Transverse colon (tissue), 4 donors: ENCODE measurements at regions not wholly inside any gene's neighbourhood (a gene's known extent, or its start where the extent isn't known, plus 50 kb on each side); places are given as distances from the start of the nearest gene placed in this dataset.

Experiments
- DNase-seq: peaks from one replicate; pipeline ENCODE4 v3.0.0-alpha.2; 2019
- H3K27ac ChIP-seq, 4 donors: fragments of 200-600 bp; sonication (generic); 2 replicates each; pipeline ENCODE4 v1.5.1; 2016 to 2018; ENCODE audit warnings: inconsistent platforms in 4 of 4
- H3K27me3 ChIP-seq: fragments of 200-600 bp; sonication (generic); 2 replicates; pipeline ENCODE4 v1.5.1; 2017; ENCODE audit warnings: inconsistent platforms
- H3K36me3 ChIP-seq, 4 donors: fragments of 200-600 bp; sonication (generic); 2 replicates each; pipeline ENCODE4 v1.5.1; 2017 to 2019; ENCODE audit warnings: inconsistent platforms in 4 of 4
- H3K4me1 ChIP-seq, 4 donors: fragments of 200-600 bp; sonication (generic); 2 replicates each; pipeline ENCODE4 v1.5.1; 2017 to 2020; ENCODE audit warnings: inconsistent platforms in 4 of 4
- H3K4me3 ChIP-seq, 4 donors: fragments of 200-600 bp; sonication (generic); 1 replicate in 1 of 4; 2 replicates in 3 of 4; pipeline versions ENCODE4 v1.5.1 to v1.6.1; 2017 to 2019; ENCODE audit warnings: inconsistent platforms in 4 of 4
- H3K9me3 ChIP-seq, 2 donors: fragments of 200-600 bp; sonication (generic); 2 replicates each; pipeline ENCODE4 v1.5.1; 2017 to 2019; ENCODE audit warnings: inconsistent platforms in 2 of 2
- CTCF ChIP-seq, 5 experiments: fragments of 200-600 bp in 3 of 5; fragments of 450-650 bp in 2 of 5; sonication (generic) in 3 of 5; IDR thresholded peaks; 1 replicate in 2 of 5; 2 replicates in 3 of 5; pipeline ENCODE4 v1.5.1; 2016 to 2017; ENCODE audit warnings: antibody characterized with exemption in 5 of 5, inconsistent platforms in 3 of 5, mild to moderate bottlenecking in 2 of 5, moderate library complexity in 1 of 5
- EP300 ChIP-seq: sonication (generic); formaldehyde crosslinking; IDR thresholded peaks from one replicate; pipeline ENCODE4 v1.6.1; 2017; ENCODE audit warnings: antibody characterized with exemption, low read depth
- POLR2A ChIP-seq: fragments of 450-650 bp; IDR thresholded peaks from one replicate; pipeline ENCODE4 v1.6.1; 2016; ENCODE audit warnings: antibody characterized with exemption, mild to moderate bottlenecking, moderate library complexity
- POLR2AphosphoS5 ChIP-seq, 3 donors: sonication (generic); formaldehyde crosslinking; IDR thresholded peaks; one replicate each; pipeline ENCODE4 v1.6.1; 2016; ENCODE audit warnings: antibody characterized with exemption in 3 of 3
- WGBS, 2 donors: methylation state at CpG; one replicate each; pipeline ENCODE4 v1.1.5; 2018; ENCODE audit warnings: low coverage in 1 of 2; 5-methylcytosine and 5-hydroxymethylcytosine counted together
- in situ Hi-C, 4 donors: fragments of 200-750 bp; cut with MboI; loops; one replicate each; pipeline versions ENCODE4 v1.15.0 to v1.15.1; 2017; ENCODE audit warnings: low sequenced_read_pairs in 3 of 4, low pct_ligation_motif_present in 1 of 4, low pct_unique_long_range_greater_than_20kb in 1 of 4
- intact Hi-C: fragments of 100-400 bp; cut with DNase I; formaldehyde crosslinking; loops from one replicate; pipeline ENCODE4 v1.15.1; 2023; ENCODE audit warnings: low total_unique reads

DNA sequence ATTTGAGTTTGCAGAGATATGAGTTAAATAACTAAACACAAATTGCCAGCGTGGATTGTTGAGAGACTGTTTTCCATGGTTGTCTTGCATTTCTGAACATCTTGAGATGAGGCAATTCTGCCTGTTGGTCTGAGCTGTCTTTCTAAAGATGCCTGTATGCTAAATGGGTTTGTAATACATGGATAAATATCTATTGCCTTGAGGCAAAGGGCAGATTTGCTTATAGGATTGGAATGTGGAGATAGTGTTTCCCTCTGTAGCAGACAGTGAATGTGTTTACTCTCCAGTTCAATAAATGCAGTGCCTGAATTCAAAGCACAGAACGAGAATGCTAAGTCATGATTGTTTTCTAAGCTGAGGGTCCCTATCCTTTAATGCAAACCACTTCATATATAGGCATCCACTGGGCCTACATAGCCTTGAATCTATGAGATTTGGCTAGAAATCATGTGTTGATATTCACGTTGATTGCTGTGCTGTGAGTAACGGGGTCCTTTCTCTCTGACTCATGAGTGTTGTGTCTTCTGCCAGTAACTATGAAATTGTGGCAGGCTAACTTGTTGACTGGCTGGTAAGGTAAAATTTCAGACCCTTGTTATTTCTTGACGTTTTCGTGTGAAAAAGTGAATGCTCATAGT lies 2554.8 kb downstream of the PCDH9 start:
- intact Hi-C loops (no loop called here), in situ Hi-C loops (no loop called here)
- Histone ChIP-seq H3K9me3 (no peaks in the 10 kb centered on the region), H3K4me1 (no peaks in the 10 kb centered on the region), H3K36me3 (no peaks in the 10 kb centered on the region), H3K27ac (no peak overlapping the region), H3K4me3 (no peak overlapping the region), H3K27me3 (no peaks in the 10 kb centered on the region)
- no peak for TF ChIP-seq POLR2AphosphoS5 (IDR thresholded peaks at IDR 0.05)
- TF ChIP-seq POLR2A: no peak
- TF ChIP-seq CTCF (IDR thresholded peaks at IDR 0.05): no peak
- no peak for TF ChIP-seq EP300
- no peak for DNase-seq
- 57 to 72% methylated on average over 6 of the region's 6 CpGs for WGBS, 2 donors

DNA sequence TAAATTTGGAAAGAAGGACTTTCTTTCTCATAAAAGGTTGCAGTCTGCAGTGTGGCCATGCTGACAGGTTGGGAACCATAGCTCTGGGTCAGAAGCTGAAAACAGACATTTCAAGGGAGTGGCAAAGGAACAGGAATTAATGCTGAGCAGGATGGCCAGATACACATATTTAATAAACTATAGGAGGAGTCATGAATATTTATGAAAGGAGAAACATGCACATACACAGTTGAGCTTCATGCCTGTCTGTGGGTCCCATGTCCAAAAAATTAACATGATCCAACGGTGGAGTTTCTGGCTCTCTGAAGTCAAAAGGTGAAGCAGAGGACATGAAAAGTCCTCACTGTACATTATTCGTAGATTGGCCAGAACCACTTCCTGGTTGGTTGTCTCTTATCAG lies 2556.0 kb downstream of the PCDH9 start:
- no peaks in the 10 kb centered on the region for H3K27me3 ChIP-seq
- no peak overlapping the region for H3K4me3 ChIP-seq
- 68 to 70% methylated on average over 2 of the region's 2 CpGs for WGBS, 2 donors
- intact Hi-C loops: no loop called here
- H3K27ac ChIP-seq: no peak overlapping the region
- no peaks in the 10 kb centered on the region for H3K9me3 ChIP-seq
- in situ Hi-C loops: no loop called here
- no peaks in the 10 kb centered on the region for H3K36me3 ChIP-seq
- no peak for DNase-seq
- no peaks in the 10 kb centered on the region for H3K4me1 ChIP-seq
- TF ChIP-seq POLR2AphosphoS5 (IDR thresholded peaks at IDR 0.05): no peak
- no peak for TF ChIP-seq CTCF (IDR thresholded peaks at IDR 0.05)
- no peak for TF ChIP-seq EP300
- no peak for TF ChIP-seq POLR2A

DNA sequence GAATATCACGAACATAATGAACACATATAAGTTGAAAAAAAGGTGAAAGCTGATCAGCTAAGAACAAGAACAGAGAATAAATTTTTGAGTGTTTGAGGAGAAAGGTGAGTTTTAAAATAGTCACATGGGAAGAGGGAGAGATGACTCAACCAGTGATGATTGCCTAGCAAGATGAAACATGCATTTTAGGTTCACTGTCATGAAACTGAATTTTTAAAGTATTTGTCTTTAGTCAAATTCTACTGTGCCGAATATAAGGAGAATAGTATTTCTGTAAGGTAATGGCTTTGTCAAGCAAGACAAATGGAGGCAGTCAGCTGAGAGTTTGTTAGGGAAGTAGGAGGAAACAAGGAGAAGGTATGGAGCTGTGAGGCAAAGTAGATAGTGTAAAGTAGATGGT lies 2557.4 kb downstream of the PCDH9 start:
- Histone ChIP-seq H3K4me3 (no peak overlapping the region), H3K27me3 (no peaks in the 10 kb centered on the region), H3K4me1 (no peaks in the 10 kb centered on the region), H3K9me3 (no peaks in the 10 kb centered on the region), H3K27ac (no peak overlapping the region), H3K36me3 (no peaks in the 10 kb centered on the region)
- WGBS, 2 donors: 78 to 81% methylated on average over 2 of the region's 2 CpGs
- in situ Hi-C loops (no loop called here), intact Hi-C loops (no loop called here)
- DNase-seq: no peak
- no peak for TF ChIP-seq POLR2AphosphoS5 (IDR thresholded peaks at IDR 0.05)
- no peak for TF ChIP-seq EP300
- no peak for TF ChIP-seq CTCF (IDR thresholded peaks at IDR 0.05)
- no peak for TF ChIP-seq POLR2A

DNA sequence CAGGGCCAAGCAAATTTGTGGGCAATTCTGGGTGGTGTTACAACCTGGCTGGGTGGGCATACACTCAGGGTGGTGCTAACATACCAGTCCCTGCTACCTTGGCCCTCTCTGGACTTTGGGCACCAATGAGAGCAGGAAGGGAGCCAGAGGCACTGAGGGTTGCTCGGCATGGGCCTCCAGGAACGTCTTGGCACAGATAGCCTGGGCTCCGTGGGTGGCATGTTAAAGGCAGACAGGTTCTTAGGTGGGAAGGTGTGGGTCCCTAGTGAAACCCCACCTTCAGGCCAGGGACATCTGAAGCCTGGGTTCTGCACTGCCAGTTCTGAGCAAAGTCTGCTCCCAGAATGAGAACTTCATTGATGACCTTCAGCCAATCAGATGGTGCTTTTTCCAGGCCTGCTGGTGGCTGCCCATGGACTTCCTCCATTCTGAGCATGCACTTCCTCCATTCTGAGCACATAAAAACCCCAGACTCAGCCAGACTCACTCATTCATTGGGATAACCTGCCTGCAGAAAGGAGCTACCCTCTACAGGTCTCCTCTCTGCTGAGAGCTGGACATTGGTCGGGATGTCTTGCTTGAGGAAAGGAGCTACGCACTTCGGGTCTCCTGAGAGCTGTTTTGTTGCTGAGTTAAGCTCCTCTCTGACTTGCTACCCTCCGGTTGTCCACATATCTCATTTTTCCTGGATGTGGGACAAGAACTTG lies 2567.1 kb downstream of the PCDH9 start:
- intact Hi-C loops (no loop called here), in situ Hi-C loops (no loop called here)
- Histone ChIP-seq H3K4me1 (no peaks in the 10 kb centered on the region), H3K4me3 (no peak overlapping the region), H3K27ac (no peak overlapping the region), H3K27me3 (no peaks in the 10 kb centered on the region), H3K36me3 (no peaks in the 10 kb centered on the region), H3K9me3 (peaks cover 0 to 5% of the 10 kb centered on the region in 2 donors)
- no peak for DNase-seq
- 80 to 87% methylated on average over 1 to 7 of the region's 7 CpGs for WGBS, 2 donors
- TF ChIP-seq EP300 (no peak), POLR2A (no peak), POLR2AphosphoS5 (IDR thresholded peaks at IDR 0.05) (no peak), CTCF (IDR thresholded peaks at IDR 0.05) (no peak)
